T47D (cell line): ENCODE measurements at regions not wholly inside any gene's neighbourhood (a gene's known extent, or its start where the extent isn't known, plus 50 kb on each side); places are given as distances from the start of the nearest gene placed in this dataset.
"Not testable (repeated sequence)": the region's sequence is repeated elsewhere in the genome, so short reads cannot be mapped to it uniquely, and the experiment has no call there.

Source experiments
- DNase-seq, 2 experiments: peaks; one replicate each; pipeline versions ENCODE4 v3.0.0 to v3.0.0-alpha.2; 2011 to 2012; ENCODE audit warnings: low read depth in 1 of 2, low spot score in 1 of 2
- JUND ChIP-seq: IDR thresholded peaks from 2 replicates; pipeline ENCODE4 v1.6.1; 2012; ENCODE audit warnings: low read depth
- in situ Hi-C: cut with HindIII; loops from 2 replicates; pipeline ENCODE4 v1.10.0; 2016; ENCODE audit warnings: low sequenced_read_pairs, low pct_unique_long_range_greater_than_20kb

DNA sequence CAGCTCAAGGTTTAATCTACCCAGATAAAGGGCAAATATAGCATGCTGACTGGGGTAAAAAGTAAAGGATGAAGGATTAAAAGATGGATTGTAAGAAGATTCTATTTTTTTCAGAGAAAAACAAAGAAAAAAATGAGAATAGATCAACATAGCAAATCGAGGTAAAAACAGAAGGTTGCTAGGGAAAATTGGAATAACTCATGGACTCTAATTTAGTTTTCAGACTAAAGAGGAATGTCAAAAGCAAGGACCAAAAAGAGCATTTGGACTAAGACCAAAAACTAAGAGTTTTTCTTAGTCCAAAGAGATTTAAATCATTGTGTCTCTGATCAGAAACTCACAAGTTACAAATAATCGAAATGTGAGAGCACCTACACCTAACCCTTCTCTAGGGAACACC lies 250.7 kb upstream of the PTPRD start:
- in situ Hi-C loops: no loop called here
- no peak for DNase-seq
- TF ChIP-seq JUND: no peak

DNA sequence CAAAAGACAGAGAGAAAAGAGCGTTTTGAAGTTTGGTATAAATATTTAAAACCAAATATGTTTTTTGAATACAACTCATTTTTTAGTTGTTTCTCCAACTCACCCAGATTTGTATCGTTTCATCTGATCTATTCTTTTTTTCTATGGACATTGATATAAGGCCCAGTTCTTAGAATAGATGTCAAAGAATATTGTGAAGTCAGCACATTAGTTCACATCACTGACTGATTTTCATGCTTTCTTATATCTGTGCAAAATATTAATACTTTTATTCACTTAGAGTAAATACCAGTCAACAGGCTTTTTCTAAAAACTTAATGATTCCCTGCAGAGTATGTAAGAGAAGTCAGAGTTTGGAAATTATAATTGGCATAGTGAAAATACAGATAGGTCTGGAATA lies 254.4 kb upstream of the PTPRD start:
- DNase-seq: no peak
- TF ChIP-seq JUND: no peak
- in situ Hi-C loops: no loop called here

DNA sequence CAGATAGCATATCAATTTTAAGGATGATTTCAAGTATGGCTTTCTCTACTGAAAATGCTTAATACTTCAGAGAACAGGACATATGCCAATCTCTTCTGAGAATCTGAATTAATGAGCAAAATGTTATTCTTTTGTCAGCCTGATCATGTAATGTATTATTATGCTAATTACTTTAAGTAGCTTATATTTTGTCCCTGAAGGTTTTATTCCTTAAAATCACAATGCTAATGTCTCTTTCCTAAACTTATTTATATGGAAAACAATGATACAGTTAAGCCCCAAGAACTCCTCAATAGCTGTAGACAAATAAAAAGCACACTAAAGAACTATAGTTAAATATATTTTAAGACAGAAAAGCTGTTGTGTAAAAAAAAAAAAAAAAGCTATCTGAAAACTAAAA lies 256.9 kb upstream of the PTPRD start:
- TF ChIP-seq JUND: no peak
- no peak for DNase-seq
- in situ Hi-C loops: no loop called here

DNA sequence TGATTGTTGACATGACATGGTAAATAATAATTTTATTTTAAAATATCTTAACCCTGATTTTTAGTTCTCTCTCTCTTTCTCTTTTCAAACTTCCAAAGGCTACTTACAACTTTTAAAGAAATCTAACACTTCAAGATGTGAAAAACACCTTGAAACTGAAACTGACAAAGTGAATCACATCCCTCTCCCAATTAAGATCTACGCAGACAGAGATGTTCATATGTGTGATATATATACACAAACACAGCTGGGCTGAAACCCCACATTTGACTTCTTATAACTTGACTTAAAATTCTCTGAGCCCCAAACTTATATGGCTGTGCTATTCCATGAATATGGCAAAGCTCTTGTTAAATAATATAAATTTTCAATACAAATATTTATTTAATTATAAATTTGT lies 261.2 kb upstream of the PTPRD start:
- TF ChIP-seq JUND: no peak
- no peak for DNase-seq
- in situ Hi-C loops: no loop called here

DNA sequence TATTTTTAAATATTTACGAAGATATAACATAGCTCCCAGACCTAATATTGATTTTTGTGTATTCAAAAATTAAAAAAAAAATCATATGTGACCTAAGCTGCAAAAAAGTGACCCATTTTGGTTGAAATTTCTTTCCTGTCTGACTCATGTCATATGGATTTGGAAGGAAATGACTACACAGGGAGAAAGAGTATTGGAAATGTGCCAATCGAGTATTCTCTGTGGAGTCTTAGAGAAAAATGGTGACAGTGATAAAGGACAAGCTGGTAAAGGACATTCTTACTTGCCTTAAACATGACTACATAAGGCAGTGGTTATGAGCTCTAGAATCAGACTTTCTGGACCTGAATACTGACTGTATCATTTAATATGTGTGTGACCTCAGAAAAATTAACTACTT lies 262.9 kb upstream of the PTPRD start:
- in situ Hi-C loops: no loop called here
- DNase-seq: no peak
- TF ChIP-seq JUND: no peak

DNA sequence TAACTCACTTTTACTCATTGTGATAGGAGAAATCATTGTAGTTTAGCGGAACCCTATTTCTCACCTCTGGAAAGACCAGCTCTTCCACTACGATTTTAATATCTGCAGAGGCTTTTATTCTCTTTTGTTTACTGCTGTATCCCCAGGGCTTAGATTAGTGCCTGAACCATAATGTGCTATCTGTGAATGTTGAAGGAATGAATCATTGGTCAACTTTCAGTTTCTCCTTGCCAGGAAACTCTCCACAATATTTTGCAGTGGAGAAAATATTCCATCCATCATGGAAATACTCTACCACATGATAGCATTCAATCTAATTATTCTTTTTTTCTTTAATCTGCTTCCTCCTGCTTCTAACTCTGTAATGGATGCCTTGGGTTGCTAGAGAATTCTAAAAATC lies 263.5 kb upstream of the PTPRD start:
- DNase-seq: no peak
- in situ Hi-C loops: no loop called here
- no peak for TF ChIP-seq JUND

DNA sequence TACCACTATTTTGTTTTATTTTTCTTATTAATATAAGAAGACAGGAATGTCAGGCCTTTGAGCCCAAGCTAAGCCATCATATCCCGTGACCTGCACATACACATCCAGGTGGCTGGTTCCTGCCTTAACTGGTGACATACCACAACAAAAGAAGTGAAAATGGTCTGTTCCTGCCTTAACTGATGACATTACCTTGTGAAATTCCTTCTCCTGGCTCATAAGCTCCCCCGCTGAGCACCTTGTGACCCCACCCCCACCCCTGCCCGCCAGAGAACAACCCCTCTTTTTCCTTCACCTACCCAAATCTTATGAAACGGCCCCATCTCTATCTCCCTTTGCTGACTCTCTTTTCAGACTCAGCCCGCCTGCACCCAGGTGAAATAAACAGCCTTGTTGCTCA lies 277.5 kb upstream of the PTPRD start:
- in situ Hi-C loops, DNase-seq: not testable (repeated sequence)

DNA sequence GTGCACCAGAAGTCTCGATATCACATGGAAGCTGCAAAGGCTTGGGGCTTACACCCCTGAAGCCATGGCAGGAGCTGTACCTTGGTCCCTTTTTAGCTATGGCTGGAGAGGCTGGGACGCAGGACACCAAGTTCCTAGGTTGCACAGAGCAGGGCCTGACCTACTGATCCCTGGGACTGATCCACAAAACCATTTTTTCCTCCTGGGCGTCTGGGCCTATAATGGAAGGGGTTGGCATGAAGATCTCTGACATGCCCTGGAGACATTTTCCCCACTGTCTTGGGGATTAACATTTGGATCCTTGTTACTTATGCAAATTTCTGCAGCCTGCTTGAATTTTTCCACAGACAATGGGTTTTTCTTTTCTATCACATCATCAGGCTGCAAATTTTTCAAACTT lies 286.7 kb upstream of the PTPRD start:
- DNase-seq: no peak
- TF ChIP-seq JUND: no peak
- in situ Hi-C loops: no loop called here

DNA sequence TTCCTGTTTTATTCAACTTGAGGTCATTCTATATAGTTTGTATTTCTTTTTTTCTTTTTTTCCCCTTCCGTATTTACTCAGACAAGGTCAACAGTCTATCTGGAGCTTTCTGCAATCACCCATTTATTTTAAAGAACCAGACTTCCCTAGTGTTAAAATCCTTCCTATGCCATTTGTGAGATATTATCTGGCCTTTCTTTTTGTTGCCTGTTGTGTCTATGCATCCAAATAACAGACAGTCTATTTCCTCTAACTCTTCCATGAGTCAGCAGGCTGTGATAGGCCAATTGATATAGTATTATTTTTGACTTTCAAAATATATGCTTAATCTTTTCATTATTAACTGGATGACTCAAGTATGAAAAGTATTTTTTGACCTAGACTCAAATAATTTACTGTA lies 291.2 kb upstream of the PTPRD start:
- no peak for TF ChIP-seq JUND
- in situ Hi-C loops: no loop called here
- no peak for DNase-seq

DNA sequence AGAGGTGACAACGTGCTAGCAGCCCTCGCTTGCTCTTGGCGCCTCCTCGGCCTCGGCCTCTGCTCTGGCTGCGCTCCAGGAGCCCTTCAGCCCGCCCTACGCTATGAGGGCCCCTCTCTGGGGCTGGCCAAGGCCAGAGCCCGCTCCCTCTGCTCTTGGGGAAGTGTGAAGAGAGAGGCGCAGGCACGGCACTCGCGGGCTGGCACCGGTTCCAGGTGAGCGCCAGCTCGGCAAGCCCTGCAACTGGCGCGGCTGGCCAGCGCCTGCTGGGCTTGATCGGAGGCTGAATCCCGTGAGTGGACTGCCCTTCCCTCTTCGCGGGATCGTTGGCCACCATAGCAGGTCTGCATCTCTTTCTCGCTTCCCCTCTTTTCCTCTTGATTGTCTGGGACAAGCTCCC lies 298.0 kb upstream of the PTPRD start:
- in situ Hi-C loops: no loop called here
- TF ChIP-seq JUND: no peak
- no peak for DNase-seq

DNA sequence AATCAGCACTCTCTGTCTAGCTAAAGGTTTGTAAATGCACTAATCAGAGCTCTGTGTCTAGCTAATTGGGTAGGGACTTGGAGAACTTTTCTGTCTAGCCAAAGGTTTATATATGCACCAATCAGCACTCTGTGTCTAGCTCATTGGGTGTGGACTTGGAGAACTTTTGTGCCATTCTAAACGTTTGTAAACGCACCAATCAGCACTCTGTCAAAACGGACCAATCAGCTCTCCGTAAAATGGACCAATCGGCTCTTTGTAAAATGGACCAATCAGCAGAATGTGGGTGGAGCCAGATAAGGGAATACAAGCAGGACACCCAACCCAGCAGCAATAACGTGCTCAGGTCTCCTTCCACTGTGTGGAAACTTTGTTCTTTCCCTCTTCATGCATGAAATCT lies 298.6 kb upstream of the PTPRD start:
- in situ Hi-C loops: no loop called here
- TF ChIP-seq JUND: no peak
- no peak for DNase-seq

DNA sequence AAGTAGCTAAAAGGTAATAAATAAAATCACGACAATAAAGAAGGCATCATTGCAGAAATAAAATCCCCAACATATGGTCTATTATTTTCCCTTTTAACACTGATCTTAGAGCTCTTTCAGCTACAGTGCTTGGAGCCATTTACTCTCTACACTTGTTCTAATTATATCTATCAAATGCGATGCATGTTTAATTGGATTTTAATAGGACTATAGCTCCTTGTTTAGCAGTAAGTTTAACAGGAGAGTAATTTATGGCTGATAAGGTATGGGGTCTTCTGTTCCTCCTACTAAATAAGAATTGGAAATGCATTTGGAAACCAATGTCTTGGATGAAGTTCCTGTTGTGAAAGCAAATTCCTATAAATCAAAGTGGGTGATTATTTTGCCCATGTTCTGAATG lies 304.2 kb upstream of the PTPRD start:
- no peak for TF ChIP-seq JUND
- in situ Hi-C loops: no loop called here
- no peak for DNase-seq

DNA sequence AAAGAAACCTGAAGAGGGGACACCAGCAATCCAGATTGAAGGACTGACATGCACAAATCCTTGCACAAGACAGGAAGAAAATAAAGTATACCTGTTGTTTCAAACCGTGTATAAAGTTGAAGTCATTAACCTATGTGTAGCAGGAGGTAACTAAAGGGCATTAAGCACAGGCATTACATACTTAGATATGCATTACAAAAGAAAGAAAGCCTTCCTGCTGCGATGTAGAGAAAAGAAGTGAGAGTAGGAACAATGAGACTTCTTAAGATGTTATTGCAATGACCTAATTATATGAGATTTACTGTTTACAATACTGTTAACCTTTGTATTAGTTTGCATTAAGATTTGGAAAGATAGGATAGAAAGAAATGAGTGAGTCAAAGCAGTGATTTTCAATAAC lies 308.9 kb upstream of the PTPRD start:
- DNase-seq: no peak
- no peak for TF ChIP-seq JUND
- in situ Hi-C loops: no loop called here

DNA sequence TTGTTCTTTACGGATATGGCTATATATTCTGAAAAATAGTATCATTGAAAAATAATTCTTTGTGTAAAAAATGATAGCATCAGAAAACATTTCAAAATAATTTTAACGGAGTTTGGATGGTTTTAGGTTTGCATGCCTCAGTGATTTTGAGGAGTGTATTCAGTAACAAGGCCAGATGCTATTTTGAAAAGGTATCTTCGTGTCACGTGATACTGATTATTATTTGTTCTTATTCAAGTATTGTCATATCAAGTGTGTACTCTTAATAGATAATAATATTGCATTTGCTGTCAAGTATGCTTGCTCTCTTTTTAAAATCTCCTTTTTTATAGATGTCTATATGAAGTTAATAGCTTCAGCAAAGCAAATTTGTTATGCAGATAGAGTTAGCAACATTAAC lies 313.1 kb upstream of the PTPRD start:
- TF ChIP-seq JUND: no peak
- in situ Hi-C loops: no loop called here
- DNase-seq: no peak

DNA sequence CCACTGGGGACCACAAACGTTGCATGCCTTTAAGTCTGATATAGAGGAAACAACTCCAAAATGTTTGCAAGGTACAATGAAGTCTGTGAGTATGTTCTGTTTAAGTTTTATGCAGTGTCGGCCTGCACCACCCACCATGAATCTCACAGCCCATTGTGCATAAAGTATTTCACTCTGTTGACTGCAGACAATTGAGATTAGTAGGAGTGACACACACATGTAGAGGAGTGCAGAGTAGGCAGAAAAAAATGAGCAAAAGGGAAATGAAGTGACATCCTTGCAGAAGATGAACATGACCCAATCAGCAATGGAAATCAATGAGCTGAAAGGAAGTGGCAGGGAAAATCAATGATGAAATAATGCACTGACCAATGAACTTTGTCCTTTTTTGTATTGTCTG lies 315.6 kb upstream of the PTPRD start:
- no peak for TF ChIP-seq JUND

More for the DNA sequence above, 315.6 kb upstream of the PTPRD start:
- in situ Hi-C loops: no loop called here
- no peak for DNase-seq
